SU-DHL-6 (cell line): ENCODE measurements at regions not wholly inside any gene's neighbourhood (a gene's known extent, or its start where the extent isn't known, plus 50 kb on each side); places are given as distances from the start of the nearest gene placed in this dataset.

ENCODE experiments used
- EZH2phosphoT487 ChIP-seq: fragments of 200-600 bp; sonication (generic), shearing (Covaris generic); conservative IDR thresholded peaks from 2 replicates; pipeline ENCODE4 v1.6.1; 2018; ENCODE audit warnings: mild to moderate bottlenecking, antibody characterized with exemption, low read length, moderate library complexity, mixed read lengths
- TF ChIP-seq, protein P1 (sequence below): fragments of 200-600 bp; sonication (generic); IDR thresholded peaks from one replicate; pipeline ENCODE4 v1.5.1; 2017; ENCODE audit warnings: antibody characterized with exemption, mild to moderate bottlenecking, low read length, moderate library complexity; ENCODE audit not compliant: insufficient read depth, poor library complexity, severe bottlenecking

DNA sequence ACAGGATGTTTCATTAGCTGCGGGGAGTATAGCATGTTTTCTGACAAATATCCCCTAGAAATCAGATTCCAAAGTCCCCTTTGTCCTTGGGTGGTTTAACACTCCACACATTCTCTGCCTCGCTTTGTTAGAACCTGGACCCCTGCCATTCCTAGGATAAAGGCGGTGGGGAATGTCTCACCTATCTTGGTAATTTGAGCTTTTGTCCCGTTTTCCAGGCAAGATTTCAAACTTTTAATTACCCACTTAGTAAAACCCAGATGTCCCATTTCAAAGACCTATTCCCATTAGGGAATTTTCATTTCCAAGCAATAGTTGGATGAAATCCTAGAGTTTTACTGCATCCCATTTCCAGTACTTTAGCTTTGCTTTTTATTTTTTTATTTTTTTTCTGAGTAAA lies 501.0 kb upstream of the MAP3K7 start:
- TF ChIP-seq, protein P1, sequence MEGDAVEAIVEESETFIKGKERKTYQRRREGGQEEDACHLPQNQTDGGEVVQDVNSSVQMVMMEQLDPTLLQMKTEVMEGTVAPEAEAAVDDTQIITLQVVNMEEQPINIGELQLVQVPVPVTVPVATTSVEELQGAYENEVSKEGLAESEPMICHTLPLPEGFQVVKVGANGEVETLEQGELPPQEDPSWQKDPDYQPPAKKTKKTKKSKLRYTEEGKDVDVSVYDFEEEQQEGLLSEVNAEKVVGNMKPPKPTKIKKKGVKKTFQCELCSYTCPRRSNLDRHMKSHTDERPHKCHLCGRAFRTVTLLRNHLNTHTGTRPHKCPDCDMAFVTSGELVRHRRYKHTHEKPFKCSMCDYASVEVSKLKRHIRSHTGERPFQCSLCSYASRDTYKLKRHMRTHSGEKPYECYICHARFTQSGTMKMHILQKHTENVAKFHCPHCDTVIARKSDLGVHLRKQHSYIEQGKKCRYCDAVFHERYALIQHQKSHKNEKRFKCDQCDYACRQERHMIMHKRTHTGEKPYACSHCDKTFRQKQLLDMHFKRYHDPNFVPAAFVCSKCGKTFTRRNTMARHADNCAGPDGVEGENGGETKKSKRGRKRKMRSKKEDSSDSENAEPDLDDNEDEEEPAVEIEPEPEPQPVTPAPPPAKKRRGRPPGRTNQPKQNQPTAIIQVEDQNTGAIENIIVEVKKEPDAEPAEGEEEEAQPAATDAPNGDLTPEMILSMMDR = no peak
- TF ChIP-seq EZH2phosphoT487 = no peak
